Mucosa of descending colon (tissue), 3 donors: ENCODE measurements at regions not wholly inside any gene's neighbourhood (a gene's known extent, or its start where the extent isn't known, plus 50 kb on each side); places are given as distances from the start of the nearest gene placed in this dataset.

Experiments used
- ATAC-seq: fragments of 200-7000 bp; cut with Tn5 transposase; one replicate; pipeline ENCODE4 v1.9.1; 2020; ENCODE audit warnings: mild to moderate bottlenecking, moderate library complexity
- DNase-seq, 3 donors: peaks; one replicate each; pipeline ENCODE4 v3.0.0-alpha.2; 2020
- H3K36me3 ChIP-seq: fragments of 200-600 bp; one replicate; pipeline ENCODE4 v1.8.0; 2021; ENCODE audit warnings: low read depth, mild to moderate bottlenecking
- H3K4me1 ChIP-seq: fragments of 200-600 bp; one replicate; pipeline ENCODE4 v1.8.0; 2021; ENCODE audit warnings: low read depth, mild to moderate bottlenecking
- H3K4me3 ChIP-seq: fragments of 200-600 bp; one replicate; pipeline ENCODE4 v1.8.0; 2021; ENCODE audit warnings: mild to moderate bottlenecking
- H3K9me3 ChIP-seq: fragments of 200-600 bp; one replicate; pipeline ENCODE4 v1.8.0; 2021; ENCODE audit warnings: mild to moderate bottlenecking
- CTCF ChIP-seq: fragments of 200-600 bp; IDR thresholded peaks from one replicate; pipeline ENCODE4 v1.8.0; 2022; ENCODE audit warnings: antibody characterized with exemption, mild to moderate bottlenecking
- intact Hi-C, 2 donors: fragments of 100-400 bp; cut with DNase I in 1 of 2; cut with micrococcal nuclease in 1 of 2; formaldehyde crosslinking; loops; one replicate each; pipeline versions ENCODE4 v1.11.0 to v1.11.1; 2022; cut with DNase I, micrococcal nuclease
- donor health status: DM: no; HTN: no; CAD: no; lungs with moderate emphysema.
- donor health status: DM: no; HTN: no; CAD: no.
- donor health status: DM: no; HTN: yes; CAD: no.

- no peak for ATAC-seq
- intact Hi-C loops, result no loop called here
- Histone ChIP-seq H3K9me3 (no peaks in the 10 kb centered on the region), H3K36me3 (no peaks in the 10 kb centered on the region), H3K4me1 (no peaks in the 10 kb centered on the region), H3K4me3 (no peak overlapping the region)
- DNase-seq, result no peak
- TF ChIP-seq CTCF, result no peak
Observed at GRCh38 chr11:95507794-95508193, 276.8 kb upstream of the SESN3 start.

- intact Hi-C loops, result no loop called here
- Histone ChIP-seq H3K4me3 (no peak overlapping the region), H3K36me3 (no peaks in the 10 kb centered on the region), H3K9me3 (no peaks in the 10 kb centered on the region), H3K4me1 (no peaks in the 10 kb centered on the region)
- TF ChIP-seq CTCF, result no peak
- DNase-seq (no peak), ATAC-seq (no peak)
Observed at GRCh38 chr11:95506777-95507176, 275.8 kb upstream of the SESN3 start.

- no peaks in the 10 kb centered on the region for H3K4me1 ChIP-seq
- H3K36me3 ChIP-seq, result no peaks in the 10 kb centered on the region
- ATAC-seq (no peak), DNase-seq (no peak)
- no peak for TF ChIP-seq CTCF
- intact Hi-C loops, result no loop called here
- H3K9me3 ChIP-seq, result no peaks in the 10 kb centered on the region
- no peak overlapping the region for H3K4me3 ChIP-seq
Observed at GRCh38 chr11:95505927-95506426, 275.0 kb upstream of the SESN3 start.

- Histone ChIP-seq H3K9me3 (no peaks in the 10 kb centered on the region), H3K4me1 (no peaks in the 10 kb centered on the region), H3K36me3 (no peaks in the 10 kb centered on the region), H3K4me3 (no peak overlapping the region)
- TF ChIP-seq CTCF, result no peak
- intact Hi-C loops, result no loop called here
- ATAC-seq (no peak), DNase-seq (no peak)
Observed at GRCh38 chr11:95503047-95503446, 272.0 kb upstream of the SESN3 start.

GRCh38 chr11:95502522-95502921 lies 271.5 kb upstream of the SESN3 start:
- no peak for TF ChIP-seq CTCF
- H3K9me3 ChIP-seq, result no peaks in the 10 kb centered on the region
- no peaks in the 10 kb centered on the region for H3K36me3 ChIP-seq
- DNase-seq (no peak), ATAC-seq (no peak)
- no peak overlapping the region for H3K4me3 ChIP-seq
- intact Hi-C loops, result no loop called here
- H3K4me1 ChIP-seq, result no peaks in the 10 kb centered on the region

- ATAC-seq, result no peak
- no peak for DNase-seq
- Histone ChIP-seq H3K4me1 (no peaks in the 10 kb centered on the region), H3K4me3 (no peak overlapping the region), H3K9me3 (no peaks in the 10 kb centered on the region), H3K36me3 (no peaks in the 10 kb centered on the region)
- intact Hi-C loops, result no loop called here
- TF ChIP-seq CTCF, result no peak
Observed at GRCh38 chr11:95501761-95502266, 270.8 kb upstream of the SESN3 start.
